Caco-2 (cell line): ENCODE measurements at regions not wholly inside any gene's neighbourhood (a gene's known extent, or its start where the extent isn't known, plus 50 kb on each side); places are given as distances from the start of the nearest gene placed in this dataset.

Source experiments
- BruUV-seq: library from RNA; stranded (reverse); fragments of 400-500 nt; replicated peaks from 2 replicates; lab custom pipeline; 2021; lab: Mats Ljungman, UMichigan
- CTCF ChIA-PET: fragments of 300-600 bp; sonication (Branson Sonifier 250); formaldehyde crosslinking; loops from one replicate; lab custom pipeline; 2022; ENCODE audit warnings: antibody characterized with exemption; lab: Charles Lee
- POLR2A ChIA-PET: fragments of 300-600 bp; sonication (Branson Sonifier 250); formaldehyde crosslinking; loops from one replicate; lab custom pipeline; 2022; ENCODE audit warnings: antibody characterized with exemption; lab: Charles Lee
- DNase-seq, 2 experiments: peaks; one replicate each; pipeline versions ENCODE4 v3.0.0 to v3.0.0-alpha.2; 2020 to 2022
- H3K27me3 ChIP-seq: replicated peaks from 2 replicates; pipeline ENCODE4 v1.6.0; 2011; ENCODE audit warnings: low read length; ENCODE audit not compliant: control insufficient read depth, insufficient read depth
- H3K36me3 ChIP-seq: 2 replicates; pipeline ENCODE4 v1.5.1; 2011; ENCODE audit warnings: low read length; ENCODE audit not compliant: control insufficient read depth, insufficient read depth
- H3K4me1 ChIP-seq: fragments of 250-450 bp; sonication (Bioruptor Pico); 2 replicates; pipeline ENCODE4 v1.5.1; 2020; ENCODE audit warnings: mild to moderate bottlenecking
- H3K4me3 ChIP-seq: 2 replicates; pipeline ENCODE4 v1.5.1; 2011; ENCODE audit warnings: low read depth, mild to moderate bottlenecking, control low read depth, low read length
- H3K9me3 ChIP-seq: fragments of 250-450 bp; sonication (Bioruptor Pico); 2 replicates; pipeline ENCODE4 v1.5.1; 2020; ENCODE audit warnings: mild to moderate bottlenecking, moderate library complexity
- H3K27ac Mint-ChIP-seq: one replicate; pipeline ENCODE4 v1.8.0; 2022; ENCODE audit warnings: mixed read lengths; ENCODE audit not compliant: unreplicated experiment
- H3K27me3 Mint-ChIP-seq: one replicate; pipeline ENCODE4 v1.8.0; 2022; ENCODE audit warnings: mixed read lengths; ENCODE audit not compliant: insufficient read depth, unreplicated experiment
- H3K36me3 Mint-ChIP-seq: one replicate; pipeline ENCODE4 v1.8.0; 2022; ENCODE audit warnings: mild to moderate bottlenecking, mixed read lengths; ENCODE audit not compliant: insufficient read depth, unreplicated experiment
- H3K4me1 Mint-ChIP-seq: one replicate; pipeline ENCODE4 v1.8.0; 2022; ENCODE audit warnings: low read depth, mixed read lengths; ENCODE audit not compliant: unreplicated experiment
- H3K4me3 Mint-ChIP-seq: one replicate; pipeline ENCODE4 v1.8.0; 2022; ENCODE audit warnings: mild to moderate bottlenecking, moderate library complexity, mixed read lengths; ENCODE audit not compliant: unreplicated experiment
- H3K9me3 Mint-ChIP-seq: one replicate; pipeline ENCODE4 v1.8.0; 2022; ENCODE audit warnings: mixed read lengths; ENCODE audit not compliant: unreplicated experiment
- intact Hi-C: fragments of 100-400 bp; cut with micrococcal nuclease; formaldehyde crosslinking; loops from one replicate; pipeline ENCODE4 v1.10.0; 2022; ENCODE audit not compliant: unreplicated experiment
- TF ChIP-seq, protein P1 (sequence below), 2 experiments: fragments of 200-600 bp in 1 of 2; IDR thresholded peaks; 1 replicate in 1 of 2; 2 replicates in 1 of 2; pipeline versions ENCODE4 v1.5.1 to v1.8.0; 2011 to 2022; ENCODE audit warnings: antibody characterized with exemption in 1 of 2, control low read depth in 1 of 2, inconsistent platforms in 1 of 2, low read depth in 1 of 2, low read length in 1 of 2, mild to moderate bottlenecking in 1 of 2, moderate library complexity in 1 of 2; ENCODE audit not compliant: insufficient read depth in 1 of 2, severe bottlenecking in 1 of 2, unreplicated experiment in 1 of 2

DNA sequence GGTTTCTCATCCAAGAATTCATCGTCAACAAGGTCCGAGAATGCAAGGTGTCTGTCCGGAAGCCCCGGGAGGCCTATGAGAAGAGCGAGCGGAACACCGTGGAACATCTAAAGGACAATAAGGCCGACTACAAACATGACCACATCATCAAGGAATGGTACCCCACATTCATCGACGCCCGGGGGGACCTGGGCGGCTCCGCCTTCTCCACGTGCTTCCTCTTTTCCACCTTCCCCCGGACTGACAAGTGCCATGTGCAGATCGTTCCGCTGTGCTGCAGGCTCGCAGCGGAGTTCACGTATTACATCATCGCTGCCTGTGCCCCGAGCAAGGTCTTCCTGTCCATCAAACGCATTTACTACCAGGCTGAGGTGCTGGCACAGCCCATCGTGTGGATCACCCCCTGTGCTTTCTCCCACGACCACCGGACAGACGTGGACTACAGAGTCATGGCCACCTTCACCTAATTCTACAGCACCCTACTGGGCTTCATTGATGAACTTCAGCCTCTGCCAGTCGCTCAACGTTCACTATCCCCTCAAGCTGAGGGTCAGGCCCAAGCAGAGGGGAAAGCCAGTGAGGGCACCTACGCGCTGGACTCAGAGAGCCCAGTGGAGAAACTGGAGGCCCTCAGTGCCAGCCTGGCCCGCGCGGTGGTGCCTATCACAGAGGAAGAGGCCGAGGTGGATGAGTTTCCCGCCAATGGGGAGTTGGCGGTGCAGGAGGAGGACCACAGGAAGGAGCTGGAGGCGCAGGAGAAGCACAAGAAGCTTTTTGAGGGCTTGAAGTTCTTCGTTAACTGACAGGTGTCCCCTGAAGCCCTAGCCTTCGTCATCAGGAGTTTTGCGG is 125.9 kb upstream of the PABPC4L start:
- Mint-ChIP-seq H3K36me3 (no peaks in the 10 kb centered on the region), H3K4me1 (no peaks in the 10 kb centered on the region), H3K4me3 (no peak overlapping the region), H3K27me3 (no peaks in the 10 kb centered on the region), H3K27ac (no peak overlapping the region), H3K9me3 (no peaks in the 10 kb centered on the region)
- intact Hi-C loops: no loop called here
- no peaks in the 10 kb centered on the region for H3K4me1 ChIP-seq
- ChIA-PET CTCF (no interaction called here), POLR2A (no interaction called here)
- BruUV-seq: no TSS peak
- H3K9me3 ChIP-seq: no peaks in the 10 kb centered on the region
- no peak for DNase-seq
- no peaks in the 10 kb centered on the region for H3K36me3 ChIP-seq
- TF ChIP-seq, protein P1, sequence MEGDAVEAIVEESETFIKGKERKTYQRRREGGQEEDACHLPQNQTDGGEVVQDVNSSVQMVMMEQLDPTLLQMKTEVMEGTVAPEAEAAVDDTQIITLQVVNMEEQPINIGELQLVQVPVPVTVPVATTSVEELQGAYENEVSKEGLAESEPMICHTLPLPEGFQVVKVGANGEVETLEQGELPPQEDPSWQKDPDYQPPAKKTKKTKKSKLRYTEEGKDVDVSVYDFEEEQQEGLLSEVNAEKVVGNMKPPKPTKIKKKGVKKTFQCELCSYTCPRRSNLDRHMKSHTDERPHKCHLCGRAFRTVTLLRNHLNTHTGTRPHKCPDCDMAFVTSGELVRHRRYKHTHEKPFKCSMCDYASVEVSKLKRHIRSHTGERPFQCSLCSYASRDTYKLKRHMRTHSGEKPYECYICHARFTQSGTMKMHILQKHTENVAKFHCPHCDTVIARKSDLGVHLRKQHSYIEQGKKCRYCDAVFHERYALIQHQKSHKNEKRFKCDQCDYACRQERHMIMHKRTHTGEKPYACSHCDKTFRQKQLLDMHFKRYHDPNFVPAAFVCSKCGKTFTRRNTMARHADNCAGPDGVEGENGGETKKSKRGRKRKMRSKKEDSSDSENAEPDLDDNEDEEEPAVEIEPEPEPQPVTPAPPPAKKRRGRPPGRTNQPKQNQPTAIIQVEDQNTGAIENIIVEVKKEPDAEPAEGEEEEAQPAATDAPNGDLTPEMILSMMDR (IDR thresholded peaks at IDR 0.05; ENCODE audit: insufficient read depth in 1 of 2, low read depth in 1 of 2, low read length in 1 of 2, severe bottlenecking in 1 of 2, unreplicated experiment in 1 of 2): no peak
- no peak overlapping the region for H3K4me3 ChIP-seq
- H3K27me3 ChIP-seq: no peaks in the 10 kb centered on the region

GRCh38 chr4:134326866-134327265 is 125.3 kb upstream of the PABPC4L start:
- no peaks in the 10 kb centered on the region for H3K36me3 Mint-ChIP-seq
- intact Hi-C loops: no loop called here
- CTCF ChIA-PET: no interaction called here
- H3K9me3 Mint-ChIP-seq: no peaks in the 10 kb centered on the region
- no TSS peak for BruUV-seq
- H3K27ac Mint-ChIP-seq: no peak overlapping the region
- TF ChIP-seq, protein P1 (IDR thresholded peaks at IDR 0.05; ENCODE audit: insufficient read depth in 1 of 2, low read depth in 1 of 2, low read length in 1 of 2, severe bottlenecking in 1 of 2, unreplicated experiment in 1 of 2): no peak
- no peak overlapping the region for H3K4me3 Mint-ChIP-seq
- no peaks in the 10 kb centered on the region for H3K4me1 ChIP-seq
- no peaks in the 10 kb centered on the region for H3K9me3 ChIP-seq
- DNase-seq: no peak
- H3K36me3 ChIP-seq: no peaks in the 10 kb centered on the region
- POLR2A ChIA-PET: no interaction called here
- H3K4me3 ChIP-seq: no peak overlapping the region
- no peaks in the 10 kb centered on the region for H3K27me3 Mint-ChIP-seq
- no peaks in the 10 kb centered on the region for H3K27me3 ChIP-seq
- H3K4me1 Mint-ChIP-seq: no peaks in the 10 kb centered on the region

DNA sequence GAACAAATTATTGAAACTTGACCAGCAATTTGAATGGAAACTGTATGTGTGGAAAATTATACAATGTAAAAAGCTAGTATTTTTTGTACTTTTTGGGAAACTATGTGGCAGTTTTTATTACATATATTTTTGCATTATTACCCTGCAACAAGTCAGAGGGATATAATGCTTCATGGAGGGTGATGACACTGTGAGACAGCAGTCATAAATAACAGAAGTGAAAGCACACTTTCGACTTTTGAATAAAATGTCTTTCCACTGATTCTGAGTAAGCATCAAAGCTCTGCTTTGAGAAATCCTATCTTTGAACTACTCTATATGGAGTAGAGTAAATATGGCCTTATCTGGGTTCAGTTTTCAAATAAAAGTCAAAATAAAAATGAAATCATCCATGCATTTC is 122.6 kb upstream of the PABPC4L start:
- no TSS peak for BruUV-seq
- ChIA-PET CTCF (no interaction called here), POLR2A (no interaction called here)
- TF ChIP-seq, protein P1 (IDR thresholded peaks at IDR 0.05; ENCODE audit: insufficient read depth in 1 of 2, low read depth in 1 of 2, low read length in 1 of 2, severe bottlenecking in 1 of 2, unreplicated experiment in 1 of 2): no peak
- Histone ChIP-seq H3K4me3 (no peak overlapping the region), H3K4me1 (no peaks in the 10 kb centered on the region), H3K27me3 (no peaks in the 10 kb centered on the region), H3K9me3 (no peaks in the 10 kb centered on the region), H3K36me3 (no peaks in the 10 kb centered on the region)
- no peaks in the 10 kb centered on the region for H3K36me3 Mint-ChIP-seq
- no peaks in the 10 kb centered on the region for H3K9me3 Mint-ChIP-seq
- no peak for DNase-seq
- no peak overlapping the region for H3K4me3 Mint-ChIP-seq
- H3K27ac Mint-ChIP-seq: no peak overlapping the region
- H3K27me3 Mint-ChIP-seq: no peaks in the 10 kb centered on the region
- H3K4me1 Mint-ChIP-seq: no peaks in the 10 kb centered on the region
- intact Hi-C loops: no loop called here
